Esophagus squamous epithelium (tissue), 5 donors: ENCODE measurements at regions not wholly inside any gene's neighbourhood (a gene's known extent, or its start where the extent isn't known, plus 50 kb on each side); places are given as distances from the start of the nearest gene placed in this dataset.

Experiments used
- DNase-seq: peaks from one replicate; lab custom pipeline; 2025; lab: John Stamatoyannopoulos, UW
- H3K27ac ChIP-seq, 4 donors: fragments of 200-600 bp; sonication (generic); one replicate each; pipeline ENCODE4 v1.5.1; 2016 to 2019; ENCODE audit warnings: mild to moderate bottlenecking in 1 of 4
- H3K27me3 ChIP-seq, 4 donors: fragments of 200-600 bp; sonication (generic); 1 replicate in 3 of 4; 2 replicates in 1 of 4; pipeline versions ENCODE4 v1.5.1 to v1.6.0; 2017 to 2021; ENCODE audit warnings: antibody characterized with exemption in 1 of 4
- H3K36me3 ChIP-seq, 3 donors: fragments of 200-600 bp; sonication (generic); one replicate each; pipeline ENCODE4 v1.5.1; 2016 to 2019
- H3K4me1 ChIP-seq, 3 donors: fragments of 200-600 bp; sonication (generic); one replicate each; pipeline ENCODE4 v1.5.1; 2017 to 2019
- H3K4me3 ChIP-seq, 4 donors: fragments of 200-600 bp; sonication (generic); 1 replicate in 3 of 4; 2 replicates in 1 of 4; pipeline ENCODE4 v1.5.1; 2016 to 2019; ENCODE audit warnings: mild to moderate bottlenecking in 2 of 4, moderate library complexity in 1 of 4
- H3K9me3 ChIP-seq, 3 donors: fragments of 200-600 bp; sonication (generic); one replicate each; pipeline ENCODE4 v1.5.1; 2016 to 2019
- CTCF ChIP-seq, 6 experiments: fragments of 450-650 bp in 4 of 6; fragments of 200-600 bp in 2 of 6; sonication (generic) in 2 of 6; IDR thresholded peaks; one replicate each; pipeline ENCODE4 v1.5.1; 2016 to 2019; ENCODE audit warnings: antibody characterized with exemption in 6 of 6, mild to moderate bottlenecking in 4 of 6, moderate library complexity in 4 of 6
- POLR2A ChIP-seq, 4 donors: fragments of 450-650 bp; IDR thresholded peaks; one replicate each; pipeline ENCODE4 v1.6.1; 2017; ENCODE audit warnings: antibody characterized with exemption in 4 of 4, mild to moderate bottlenecking in 4 of 4, moderate library complexity in 3 of 4
- WGBS, 2 donors: methylation state at CpG; one replicate each; pipeline ENCODE4 v1.1.5; 2018; 5-methylcytosine and 5-hydroxymethylcytosine counted together
- intact Hi-C: fragments of 100-400 bp; cut with DNase I; formaldehyde crosslinking; loops from one replicate; pipeline ENCODE4 v1.15.0; 2022
- donor health status: DM: yes; HTN: yes; CAD: no.

DNA sequence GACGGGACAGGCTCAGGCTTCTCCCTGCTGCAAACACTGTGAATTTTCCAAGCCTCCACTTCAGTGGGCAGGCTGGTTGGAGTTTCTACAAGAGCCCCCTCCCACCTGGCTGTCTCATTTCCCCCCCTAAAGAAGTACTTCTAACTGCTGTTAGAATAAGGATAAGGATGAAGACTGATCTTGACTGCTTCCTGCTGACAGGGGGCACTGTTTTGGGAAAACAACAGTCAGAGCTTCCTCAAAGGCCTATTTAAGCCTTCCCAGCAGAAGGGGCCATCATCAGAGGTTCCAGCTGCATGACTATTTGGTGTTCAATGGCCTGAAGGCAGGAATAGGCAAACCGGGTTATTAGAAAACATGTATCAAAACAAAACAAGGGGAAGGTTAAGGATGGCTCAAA, 1162.8 kb downstream of the DSC3 start:
- H3K36me3 ChIP-seq, result no peaks in the 10 kb centered on the region
- no peaks in the 10 kb centered on the region for H3K9me3 ChIP-seq
- no peak for TF ChIP-seq CTCF (IDR thresholded peaks at IDR 0.05)
- TF ChIP-seq POLR2A (IDR thresholded peaks at IDR 0.05), result no peak
- no peaks in the 10 kb centered on the region for H3K27me3 ChIP-seq
- intact Hi-C loops, result no loop called here
- H3K4me3 ChIP-seq, result no peak overlapping the region
- DNase-seq, result no peak
- H3K27ac ChIP-seq, result no peak overlapping the region
- WGBS, 2 donors, result 70 to 91% methylated on average over 2 of the region's 2 CpGs
- no peaks in the 10 kb centered on the region for H3K4me1 ChIP-seq

- intact Hi-C loops, result no loop called here
- TF ChIP-seq POLR2A (IDR thresholded peaks at IDR 0.05), result no peak
- TF ChIP-seq CTCF (IDR thresholded peaks at IDR 0.05), result peak in 4 of 6 experiments; percentile 8 to 21 (median 16)
- Histone ChIP-seq H3K27me3 (no peaks in the 10 kb centered on the region), H3K9me3 (no peaks in the 10 kb centered on the region), H3K4me3 (no peak overlapping the region), H3K27ac (no peak overlapping the region), H3K4me1 (no peaks in the 10 kb centered on the region), H3K36me3 (no peaks in the 10 kb centered on the region)
- DNase-seq, result no peak
- 55 to 61% methylated on average over 3 of the region's 3 CpGs for WGBS, 2 donors
Observed at GRCh38 chr18:29874519-29875098, 1167.9 kb downstream of the DSC3 start.

DNA sequence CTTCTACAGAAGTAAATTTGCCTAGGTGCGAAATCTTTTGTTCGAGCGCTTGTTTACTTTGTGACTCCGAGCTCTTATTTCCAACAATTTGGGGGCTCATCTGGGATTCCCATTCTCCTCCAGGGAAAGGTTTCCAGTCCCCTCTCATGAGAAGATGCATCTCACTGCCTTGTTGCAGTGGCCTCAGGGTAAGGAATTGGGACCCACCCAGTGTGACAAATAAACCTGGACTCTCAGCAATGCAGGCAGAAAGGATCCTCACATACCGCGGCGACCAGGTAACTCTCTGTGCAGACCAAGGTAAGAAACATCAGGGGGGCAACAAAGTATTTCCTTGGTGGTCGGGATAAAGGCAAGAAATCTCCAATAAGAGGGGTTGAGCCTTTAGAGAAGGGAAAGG, 1169.3 kb downstream of the DSC3 start:
- H3K27me3 ChIP-seq, result no peaks in the 10 kb centered on the region
- no peak for TF ChIP-seq CTCF (IDR thresholded peaks at IDR 0.05)
- TF ChIP-seq POLR2A (IDR thresholded peaks at IDR 0.05), result no peak
- H3K4me3 ChIP-seq, result no peak overlapping the region
- 81 to 90% methylated on average over 5 to 8 of the region's 8 CpGs for WGBS, 2 donors
- no peaks in the 10 kb centered on the region for H3K36me3 ChIP-seq
- H3K4me1 ChIP-seq, result no peaks in the 10 kb centered on the region
- H3K27ac ChIP-seq, result no peak overlapping the region
- H3K9me3 ChIP-seq, result no peaks in the 10 kb centered on the region
- no peak for DNase-seq
- intact Hi-C loops, result no loop called here

DNA sequence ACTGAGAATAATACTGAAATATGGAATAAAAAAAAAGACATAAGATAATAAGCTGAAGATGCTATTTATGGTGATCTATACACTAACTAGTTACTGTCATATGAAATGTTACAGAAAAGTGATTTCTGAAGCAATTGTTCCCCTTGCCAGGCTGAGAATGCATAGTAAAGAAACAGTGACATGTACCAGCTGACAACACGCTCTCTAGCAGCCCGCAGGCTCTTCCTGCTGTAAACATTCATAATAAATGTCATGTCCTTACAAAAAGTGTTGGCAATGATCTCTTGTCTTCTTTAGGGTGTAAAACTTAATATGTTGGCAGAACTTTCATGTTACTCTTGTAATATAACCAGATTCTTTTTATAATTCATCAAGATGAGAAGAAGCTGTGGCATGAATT, 1171.3 kb downstream of the DSC3 start:
- TF ChIP-seq CTCF (IDR thresholded peaks at IDR 0.05) (no peak), POLR2A (IDR thresholded peaks at IDR 0.05) (no peak)
- no peaks in the 10 kb centered on the region for H3K27me3 ChIP-seq
- intact Hi-C loops, result no loop called here
- H3K4me3 ChIP-seq, result no peak overlapping the region
- no peak overlapping the region for H3K27ac ChIP-seq
- WGBS, 2 donors, result 28 to 42% methylated on average over 2 of the region's 2 CpGs
- no peaks in the 10 kb centered on the region for H3K4me1 ChIP-seq
- DNase-seq, result no peak
- no peaks in the 10 kb centered on the region for H3K9me3 ChIP-seq
- no peaks in the 10 kb centered on the region for H3K36me3 ChIP-seq

GRCh38 chr18:29862824-29863223, 1179.7 kb downstream of the DSC3 start:
- no peak for DNase-seq
- H3K9me3 ChIP-seq, result no peaks in the 10 kb centered on the region
- intact Hi-C loops, result no loop called here
- H3K36me3 ChIP-seq, result no peaks in the 10 kb centered on the region
- H3K4me1 ChIP-seq, result no peaks in the 10 kb centered on the region
- no peak overlapping the region for H3K4me3 ChIP-seq
- H3K27ac ChIP-seq, result no peak overlapping the region
- TF ChIP-seq CTCF (IDR thresholded peaks at IDR 0.05), result no peak
- TF ChIP-seq POLR2A (IDR thresholded peaks at IDR 0.05), result no peak
- 67 to 68% methylated on average over 1 of the region's 1 CpG for WGBS, 2 donors
- no peaks in the 10 kb centered on the region for H3K27me3 ChIP-seq
